GM12878 (cell line): ENCODE measurements at regions not wholly inside any gene's neighbourhood (a gene's known extent, or its start where the extent isn't known, plus 50 kb on each side); places are given as distances from the start of the nearest gene placed in this dataset.

ENCODE experiments used
- ATAC-seq: fragments of 200-7000 bp; cut with Tn5 transposase; 3 replicates; pipeline ENCODE4 v1.9.1; 2020; ENCODE audit warnings: mild to moderate bottlenecking, moderate library complexity
- BruUV-seq: library from RNA; stranded (reverse); fragments of 400-500 nt; replicated peaks from 2 replicates; lab custom pipeline; 2021; lab: Mats Ljungman, UMichigan
- CTCF ChIA-PET: fragments of 300-600 bp; sonication (Branson Sonifier 250); formaldehyde crosslinking; extraction: SDS; loops from one replicate; lab custom pipeline; 2021; ENCODE audit warnings: inconsistent platforms; lab: Yijun Ruan, JAX
- POLR2A ChIA-PET: fragments of 350-600 bp; formaldehyde crosslinking; extraction: SDS; loops from one replicate; lab custom pipeline; 2021; ENCODE audit warnings: inconsistent platforms; lab: Charles Lee
- RAD21 ChIA-PET: fragments of 300-600 bp; sonication (Branson Sonifier 250); formaldehyde crosslinking; loops from one replicate; lab custom pipeline; 2023; ENCODE audit warnings: antibody characterized with exemption; ENCODE audit not compliant: unreplicated experiment; lab: Charles Lee
- SMC1A ChIA-PET: fragments of 300-600 bp; sonication (Branson Sonifier 250); formaldehyde crosslinking; loops from one replicate; lab custom pipeline; 2023; ENCODE audit not compliant: unreplicated experiment, uncharacterized antibody; lab: Charles Lee
- DNase-seq: peaks from one replicate; pipeline ENCODE4 v3.0.0-alpha.2; 2011; ENCODE audit warnings: low read depth, low spot score
- FAIRE-seq: peaks from 3 replicates; lab custom pipeline; 2011; peaks lifted over from hg19 to GRCh38; lab: Jason Lieb, UNC
- H2AFZ ChIP-seq: 2 replicates; pipeline ENCODE4 v1.6.0; 2011; ENCODE audit warnings: low read depth, low read length, control low read depth; ENCODE audit not compliant: control insufficient read depth
- H3K27ac ChIP-seq: 2 replicates; pipeline ENCODE4 v1.5.1; 2011; ENCODE audit warnings: control low read depth; ENCODE audit not compliant: control insufficient read depth, insufficient read depth
- H3K27me3 ChIP-seq, 2 experiments: replicated peaks in 1 of 2; 2 replicates each; pipeline versions ENCODE4 v1.6.0 to v1.6.1; 2011; ENCODE audit warnings: low read length in 1 of 2; ENCODE audit not compliant: control insufficient read depth in 2 of 2, insufficient read depth in 2 of 2
- H3K36me3 ChIP-seq, 2 experiments: 2 replicates each; pipeline ENCODE4 v1.5.1; 2011; ENCODE audit warnings: low read length in 1 of 2; ENCODE audit not compliant: control insufficient read depth in 2 of 2, insufficient read depth in 2 of 2
- H3K4me1 ChIP-seq: 2 replicates; pipeline ENCODE4 v1.6.1; 2011; ENCODE audit warnings: mild to moderate bottlenecking, low read length, moderate library complexity, mixed read lengths; ENCODE audit not compliant: control insufficient read depth, insufficient read depth
- H3K4me2 ChIP-seq: 2 replicates; pipeline ENCODE4 v1.6.0; 2011; ENCODE audit warnings: control low read depth; ENCODE audit not compliant: control insufficient read depth, insufficient read depth
- H3K4me3 ChIP-seq: fragments of 200-600 bp; sonication (generic); 2 replicates; pipeline ENCODE4 v1.5.1; 2016
- H3K79me2 ChIP-seq: 2 replicates; pipeline ENCODE4 v1.6.0; 2011; ENCODE audit warnings: low read length; ENCODE audit not compliant: control insufficient read depth, insufficient read depth
- H3K9ac ChIP-seq: 2 replicates; pipeline ENCODE4 v1.8.0; 2011; ENCODE audit warnings: low read length, control low read depth, mixed read lengths; ENCODE audit not compliant: control insufficient read depth, insufficient read depth
- H3K9me3 ChIP-seq: replicated peaks from 3 replicates; pipeline ENCODE4 v1.5.1; 2011; ENCODE audit warnings: mild to moderate bottlenecking, low read length; ENCODE audit not compliant: control insufficient read depth, insufficient read depth
- H4K20me1 ChIP-seq: 2 replicates; pipeline ENCODE4 v1.6.0; 2011; ENCODE audit not compliant: control insufficient read depth, insufficient read depth
- ATF7 ChIP-seq: fragments of 450-650 bp; IDR thresholded peaks from 2 replicates; pipeline ENCODE4 v1.6.1; 2016; ENCODE audit warnings: low read depth, mild to moderate bottlenecking
- BHLHE40 ChIP-seq, 2 experiments: fragments of 450-650 bp in 1 of 2; IDR thresholded peaks; 2 replicates each; pipeline ENCODE4 v1.6.1; 2011 to 2017; ENCODE audit warnings: low read depth in 2 of 2, borderline replicate concordance in 1 of 2, improper control_type of control experiment in 1 of 2, low read length in 1 of 2, mild to moderate bottlenecking in 1 of 2
- CHD1 ChIP-seq: IDR thresholded peaks from 2 replicates; pipeline ENCODE4 v1.6.1; 2012; ENCODE audit warnings: low read depth, low read length, improper control_type of control experiment
- POLR2AphosphoS5 ChIP-seq: IDR thresholded peaks from 2 replicates; pipeline ENCODE4 v1.6.1; 2011; ENCODE audit warnings: mild to moderate bottlenecking, low read length, inconsistent platforms
- RAD21 ChIP-seq: IDR thresholded peaks from 2 replicates; pipeline ENCODE4 v1.6.1; 2011; ENCODE audit warnings: mild to moderate bottlenecking, low read depth, low read length, moderate library complexity; ENCODE audit not compliant: insufficient read depth
- RBBP5 ChIP-seq: fragments of 200-600 bp; sonication (generic); conservative IDR thresholded peaks from 2 replicates; pipeline ENCODE4 v1.6.1; 2016
- RUNX3 ChIP-seq: IDR thresholded peaks from 2 replicates; pipeline ENCODE4 v1.6.1; 2012; ENCODE audit warnings: low read length, inconsistent platforms
- TCF3 ChIP-seq: IDR thresholded peaks from 2 replicates; pipeline ENCODE4 v1.6.1; 2012; ENCODE audit warnings: low read depth, mild to moderate bottlenecking, low read length, borderline replicate concordance; ENCODE audit not compliant: insufficient read depth
- WGBS: methylation state at CpG from one replicate; pipeline ENCODE4 v1.1.6; 2016; ENCODE audit warnings: low lambda C conversion rate; ENCODE audit not compliant: insufficient replicate concordance, insufficient coverage; ENCODE audit errors: missing lambda C conversion rate; 5-methylcytosine and 5-hydroxymethylcytosine counted together
- in situ Hi-C: fragments of 300-500 bp; cut with MboI; formaldehyde crosslinking; loops from 9 replicates; pipeline ENCODE4 v1.14.3; 2018; ENCODE audit warnings: mixed read lengths
- intact Hi-C: fragments of 100-400 bp; cut with micrococcal nuclease; formaldehyde crosslinking; loops from one replicate; pipeline ENCODE4 v1.14.2; 2022; ENCODE audit not compliant: unreplicated experiment
- TF ChIP-seq, protein P1 (sequence below): fragments of 450-650 bp; IDR thresholded peaks from 2 replicates; pipeline ENCODE4 v1.6.1; 2017; ENCODE audit warnings: mild to moderate bottlenecking, low read depth, inconsistent platforms; ENCODE audit not compliant: poor library complexity, severe bottlenecking
- TF ChIP-seq, protein P2 (sequence below): fragments of 450-650 bp; IDR thresholded peaks from 2 replicates; pipeline ENCODE4 v1.6.1; 2018; ENCODE audit warnings: borderline replicate concordance, mild to moderate bottlenecking; ENCODE audit not compliant: partially characterized antibody
- TF ChIP-seq, protein P3 (sequence below): IDR thresholded peaks from 2 replicates; pipeline ENCODE4 v1.6.1; 2011; ENCODE audit warnings: low read depth, mild to moderate bottlenecking, low read length, moderate library complexity, borderline replicate concordance; ENCODE audit errors: extremely low read depth

DNA sequence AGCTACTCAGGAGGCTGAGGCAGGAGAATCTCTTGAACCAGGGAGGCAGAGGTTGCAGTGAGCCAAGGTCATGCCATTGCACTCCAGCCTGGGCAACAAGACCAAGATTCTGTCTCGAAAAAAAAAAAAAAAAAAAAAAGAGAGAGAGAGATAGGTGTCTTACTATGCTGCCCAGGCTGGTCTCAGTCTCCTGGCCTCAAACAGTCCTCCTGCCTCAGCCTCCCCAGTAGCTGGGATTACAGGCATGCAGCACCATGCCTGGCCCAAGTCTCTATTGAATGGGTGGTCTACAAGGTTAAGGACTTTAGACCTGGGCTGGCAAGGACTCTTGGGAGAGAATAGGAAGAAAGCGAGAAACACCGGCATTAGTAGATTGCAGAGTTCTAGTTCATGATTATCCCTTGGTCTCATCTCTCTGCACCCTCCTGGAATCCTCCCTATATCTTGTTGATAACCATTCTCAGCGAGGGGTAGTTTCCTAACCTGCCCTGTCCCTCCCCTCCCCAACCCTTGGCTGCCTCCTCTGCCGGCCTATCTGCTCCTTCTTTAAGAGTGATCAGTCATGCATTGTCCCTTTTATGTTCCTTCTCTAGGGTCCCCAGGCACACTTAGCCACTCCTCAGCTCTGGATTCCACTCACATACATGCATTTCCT is 128.1 kb upstream of the MAP1LC3B2 start (continued):
- TF ChIP-seq, protein P1, sequence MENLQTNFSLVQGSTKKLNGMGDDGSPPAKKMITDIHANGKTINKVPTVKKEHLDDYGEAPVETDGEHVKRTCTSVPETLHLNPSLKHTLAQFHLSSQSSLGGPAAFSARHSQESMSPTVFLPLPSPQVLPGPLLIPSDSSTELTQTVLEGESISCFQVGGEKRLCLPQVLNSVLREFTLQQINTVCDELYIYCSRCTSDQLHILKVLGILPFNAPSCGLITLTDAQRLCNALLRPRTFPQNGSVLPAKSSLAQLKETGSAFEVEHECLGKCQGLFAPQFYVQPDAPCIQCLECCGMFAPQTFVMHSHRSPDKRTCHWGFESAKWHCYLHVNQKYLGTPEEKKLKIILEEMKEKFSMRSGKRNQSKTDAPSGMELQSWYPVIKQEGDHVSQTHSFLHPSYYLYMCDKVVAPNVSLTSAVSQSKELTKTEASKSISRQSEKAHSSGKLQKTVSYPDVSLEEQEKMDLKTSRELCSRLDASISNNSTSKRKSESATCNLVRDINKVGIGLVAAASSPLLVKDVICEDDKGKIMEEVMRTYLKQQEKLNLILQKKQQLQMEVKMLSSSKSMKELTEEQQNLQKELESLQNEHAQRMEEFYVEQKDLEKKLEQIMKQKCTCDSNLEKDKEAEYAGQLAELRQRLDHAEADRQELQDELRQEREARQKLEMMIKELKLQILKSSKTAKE: no peak
- TF ChIP-seq RUNX3: no peak
- TF ChIP-seq, protein P2, sequence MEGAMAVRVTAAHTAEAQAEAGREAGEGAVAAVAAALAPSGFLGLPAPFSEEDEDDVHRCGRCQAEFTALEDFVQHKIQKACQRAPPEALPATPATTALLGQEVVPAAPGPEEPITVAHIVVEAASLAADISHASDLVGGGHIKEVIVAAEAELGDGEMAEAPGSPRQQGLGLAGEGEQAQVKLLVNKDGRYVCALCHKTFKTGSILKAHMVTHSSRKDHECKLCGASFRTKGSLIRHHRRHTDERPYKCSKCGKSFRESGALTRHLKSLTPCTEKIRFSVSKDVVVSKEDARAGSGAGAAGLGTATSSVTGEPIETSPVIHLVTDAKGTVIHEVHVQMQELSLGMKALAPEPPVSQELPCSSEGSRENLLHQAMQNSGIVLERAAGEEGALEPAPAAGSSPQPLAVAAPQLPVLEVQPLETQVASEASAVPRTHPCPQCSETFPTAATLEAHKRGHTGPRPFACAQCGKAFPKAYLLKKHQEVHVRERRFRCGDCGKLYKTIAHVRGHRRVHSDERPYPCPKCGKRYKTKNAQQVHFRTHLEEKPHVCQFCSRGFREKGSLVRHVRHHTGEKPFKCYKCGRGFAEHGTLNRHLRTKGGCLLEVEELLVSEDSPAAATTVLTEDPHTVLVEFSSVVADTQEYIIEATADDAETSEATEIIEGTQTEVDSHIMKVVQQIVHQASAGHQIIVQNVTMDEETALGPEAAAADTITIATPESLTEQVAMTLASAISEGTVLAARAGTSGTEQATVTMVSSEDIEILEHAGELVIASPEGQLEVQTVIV: no peak

DNA sequence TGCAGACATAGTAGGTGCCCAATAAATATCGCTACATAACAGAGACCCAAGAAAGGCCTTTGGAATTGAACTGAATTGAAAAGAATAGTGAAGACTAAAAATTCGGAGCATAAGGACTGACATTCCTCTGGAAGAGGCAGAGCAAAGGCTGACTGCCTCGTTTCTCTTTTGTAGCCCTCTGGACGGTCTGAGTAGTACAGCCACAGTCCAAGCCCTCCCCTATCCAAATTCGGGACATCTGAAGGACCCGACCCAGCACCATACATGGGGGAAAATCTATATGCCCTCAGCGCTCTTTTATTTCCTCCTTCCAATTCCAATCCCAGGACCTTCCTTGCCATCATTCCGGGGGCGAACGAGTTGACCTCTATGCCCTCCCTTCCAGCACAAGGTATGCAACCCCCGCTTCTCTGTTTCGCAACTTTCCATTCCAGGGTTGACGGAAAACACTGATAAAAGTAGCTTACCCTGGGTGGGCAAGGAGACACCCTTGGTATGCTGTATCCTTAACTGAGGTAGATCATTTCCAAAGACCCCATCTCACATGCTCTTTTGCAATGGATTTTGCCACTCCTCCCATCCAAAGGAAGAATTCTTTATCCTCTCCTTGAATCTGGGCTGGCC is 127.4 kb upstream of the MAP1LC3B2 start:
- ChIA-PET RAD21 (no interaction called here), SMC1A (no interaction called here), CTCF (no interaction called here), POLR2A (no interaction called here)
- H3K9me3 ChIP-seq: no peaks in the 10 kb centered on the region; the same call in 2 of the 3 replicates
- no peak for DNase-seq
- H3K4me1 ChIP-seq: no peaks in the 10 kb centered on the region
- in situ Hi-C loops: no loop called here
- no peak overlapping the region for H3K4me3 ChIP-seq
- no peak overlapping the region for H3K4me2 ChIP-seq
- H3K9ac ChIP-seq: no peak overlapping the region
- no peaks in the 10 kb centered on the region for H4K20me1 ChIP-seq
- peaks cover 0 to 1% of the 10 kb centered on the region in 2 experiments; a peak in 3 of 4 replicates for H3K27me3 ChIP-seq
- H2AFZ ChIP-seq: no peak overlapping the region
- WGBS: 66% methylated on average over 13 of the region's 13 CpGs
- H3K36me3 ChIP-seq: no peaks in the 10 kb centered on the region
- FAIRE-seq: no peak
- intact Hi-C loops: no loop called here
- no peak overlapping the region for H3K27ac ChIP-seq
- BruUV-seq: no TSS peak
- no peak for ATAC-seq
- H3K79me2 ChIP-seq: no peaks in the 10 kb centered on the region
- TF ChIP-seq BHLHE40 (IDR thresholded peaks at IDR 0.05; ENCODE audit: borderline replicate concordance in 1 of 2, low read depth in 2 of 2, low read length in 1 of 2): no peak
- no peak for TF ChIP-seq CHD1
- TF ChIP-seq RBBP5: no peak
- TF ChIP-seq RAD21: no peak
- TF ChIP-seq POLR2AphosphoS5: no peak
- TF ChIP-seq, protein P3, sequence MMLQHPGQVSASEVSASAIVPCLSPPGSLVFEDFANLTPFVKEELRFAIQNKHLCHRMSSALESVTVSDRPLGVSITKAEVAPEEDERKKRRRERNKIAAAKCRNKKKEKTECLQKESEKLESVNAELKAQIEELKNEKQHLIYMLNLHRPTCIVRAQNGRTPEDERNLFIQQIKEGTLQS: no peak
- TF ChIP-seq TCF3: no peak
- TF ChIP-seq ATF7: no peak
